ENCODE measurements at regions not wholly inside any gene's neighbourhood (a gene's known extent, or its start where the extent isn't known, plus 50 kb on each side); places are given as distances from the start of the nearest gene placed in this dataset.

DNA sequence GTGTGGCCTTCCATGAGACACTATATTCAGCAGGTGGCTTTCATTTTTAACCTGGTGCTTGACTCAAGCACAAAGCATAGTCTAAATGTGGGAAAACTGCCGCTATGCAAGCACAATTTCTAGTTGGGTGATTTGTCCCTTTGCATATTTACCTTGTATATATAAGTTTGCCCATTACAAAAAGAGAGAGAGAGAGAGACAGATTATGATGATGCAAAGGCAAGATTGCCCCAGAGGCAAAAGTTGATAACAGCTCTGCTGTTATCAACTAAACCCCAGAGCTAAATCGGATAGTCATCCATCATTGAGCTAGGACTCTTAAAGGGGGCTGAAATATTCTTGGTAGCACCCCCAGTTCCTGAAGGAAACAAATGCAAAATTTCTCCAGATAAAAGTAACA lies 141.5 kb downstream of the AQP9 start:
- H3K27ac ChIP-seq: no peak overlapping the region
- intact Hi-C loops (cut with DNase I): no loop called here
- no peaks in the 10 kb centered on the region for H3K4me1 ChIP-seq (ENCODE audit: insufficient read depth)
- TF ChIP-seq, protein P1, sequence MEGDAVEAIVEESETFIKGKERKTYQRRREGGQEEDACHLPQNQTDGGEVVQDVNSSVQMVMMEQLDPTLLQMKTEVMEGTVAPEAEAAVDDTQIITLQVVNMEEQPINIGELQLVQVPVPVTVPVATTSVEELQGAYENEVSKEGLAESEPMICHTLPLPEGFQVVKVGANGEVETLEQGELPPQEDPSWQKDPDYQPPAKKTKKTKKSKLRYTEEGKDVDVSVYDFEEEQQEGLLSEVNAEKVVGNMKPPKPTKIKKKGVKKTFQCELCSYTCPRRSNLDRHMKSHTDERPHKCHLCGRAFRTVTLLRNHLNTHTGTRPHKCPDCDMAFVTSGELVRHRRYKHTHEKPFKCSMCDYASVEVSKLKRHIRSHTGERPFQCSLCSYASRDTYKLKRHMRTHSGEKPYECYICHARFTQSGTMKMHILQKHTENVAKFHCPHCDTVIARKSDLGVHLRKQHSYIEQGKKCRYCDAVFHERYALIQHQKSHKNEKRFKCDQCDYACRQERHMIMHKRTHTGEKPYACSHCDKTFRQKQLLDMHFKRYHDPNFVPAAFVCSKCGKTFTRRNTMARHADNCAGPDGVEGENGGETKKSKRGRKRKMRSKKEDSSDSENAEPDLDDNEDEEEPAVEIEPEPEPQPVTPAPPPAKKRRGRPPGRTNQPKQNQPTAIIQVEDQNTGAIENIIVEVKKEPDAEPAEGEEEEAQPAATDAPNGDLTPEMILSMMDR (IDR thresholded peaks at IDR 0.05): no peak
- TF ChIP-seq POLR2A (IDR thresholded peaks at IDR 0.05): no peak
- no peak for TF ChIP-seq EP300 (IDR thresholded peaks at IDR 0.05)
- H3K36me3 ChIP-seq: no peaks in the 10 kb centered on the region
- 85 to 91% (median 87%) methylated on average over 2 of the region's 2 CpGs for WGBS, 3 donors
- H3K9me3 ChIP-seq: no peaks in the 10 kb centered on the region
- H3K27me3 ChIP-seq: no peaks in the 10 kb centered on the region
- no peak for DNase-seq
- H3K4me3 ChIP-seq: no peak overlapping the region

DNA sequence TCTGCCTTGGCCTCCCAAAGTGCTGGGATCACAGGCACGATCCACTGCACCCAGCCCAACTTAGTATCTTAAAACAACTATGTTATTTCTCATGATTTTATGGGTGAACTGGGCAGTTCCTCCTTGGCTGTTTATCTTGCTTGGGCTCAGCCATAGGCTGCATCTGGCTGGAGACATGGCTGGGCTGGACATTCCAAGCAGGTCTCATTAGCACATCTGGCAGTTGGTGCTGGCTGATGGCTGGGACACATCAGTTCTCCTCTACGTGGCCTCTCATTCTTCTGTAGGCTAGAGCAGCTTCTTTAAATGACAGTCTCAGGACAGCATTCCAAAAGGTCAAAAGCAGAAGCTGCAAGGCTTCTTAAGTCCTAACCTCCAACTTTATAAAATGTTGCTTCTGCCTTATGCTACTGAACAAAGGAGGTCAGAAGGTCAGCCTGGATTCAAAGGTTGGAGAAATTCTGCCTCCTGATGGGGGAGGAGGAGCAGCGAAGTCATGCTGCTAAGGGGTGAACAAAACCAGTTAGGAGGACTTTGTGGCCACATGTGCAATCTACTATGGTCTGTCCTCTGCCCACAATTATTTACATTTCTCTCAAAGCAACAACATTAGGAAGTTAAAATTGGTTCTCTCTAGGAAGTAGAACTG lies 144.0 kb downstream of the AQP9 start:
- no peak overlapping the region for H3K27ac ChIP-seq
- intact Hi-C loops (cut with DNase I): no loop called here
- no peaks in the 10 kb centered on the region for H3K36me3 ChIP-seq
- 78 to 87% (median 84%) methylated on average over 3 of the region's 3 CpGs for WGBS, 3 donors
- H3K27me3 ChIP-seq: no peaks in the 10 kb centered on the region
- DNase-seq: no peak
- no peaks in the 10 kb centered on the region for H3K9me3 ChIP-seq
- no peak for TF ChIP-seq POLR2A (IDR thresholded peaks at IDR 0.05)
- TF ChIP-seq EP300 (IDR thresholded peaks at IDR 0.05): no peak
- TF ChIP-seq, protein P1 (IDR thresholded peaks at IDR 0.05): no peak
- H3K4me1 ChIP-seq (ENCODE audit: insufficient read depth): no peaks in the 10 kb centered on the region
- no peak overlapping the region for H3K4me3 ChIP-seq

DNA sequence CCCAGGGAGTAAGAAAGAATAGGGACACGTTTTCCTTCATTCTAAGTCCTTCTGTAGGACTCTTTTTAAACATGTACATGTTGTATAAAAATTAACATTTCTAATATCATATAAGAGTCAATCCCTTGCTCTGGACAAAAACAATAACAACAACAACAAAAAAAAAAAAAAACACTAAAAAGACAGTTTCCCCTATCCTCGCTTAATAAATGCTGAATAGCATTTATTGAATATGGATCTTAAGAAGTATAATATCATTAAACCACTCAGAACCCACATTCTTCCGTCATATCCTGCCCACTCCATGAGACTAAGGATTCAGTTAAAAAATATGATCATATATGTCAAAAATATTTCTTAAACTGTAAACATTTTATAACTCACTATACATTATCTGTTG lies 145.1 kb downstream of the AQP9 start:
- intact Hi-C loops (cut with DNase I): no loop called here
- no peaks in the 10 kb centered on the region for H3K9me3 ChIP-seq
- H3K4me3 ChIP-seq: no peak overlapping the region
- DNase-seq: no peak
- no peak overlapping the region for H3K27ac ChIP-seq
- no peaks in the 10 kb centered on the region for H3K27me3 ChIP-seq
- no peaks in the 10 kb centered on the region for H3K36me3 ChIP-seq
- no peaks in the 10 kb centered on the region for H3K4me1 ChIP-seq (ENCODE audit: insufficient read depth)
- TF ChIP-seq EP300 (IDR thresholded peaks at IDR 0.05): no peak
- no peak for TF ChIP-seq POLR2A (IDR thresholded peaks at IDR 0.05)
- TF ChIP-seq, protein P1 (IDR thresholded peaks at IDR 0.05): no peak
- WGBS, 3 donors: 89 to 92% (median 91%) methylated on average over 3 of the region's 3 CpGs

DNA sequence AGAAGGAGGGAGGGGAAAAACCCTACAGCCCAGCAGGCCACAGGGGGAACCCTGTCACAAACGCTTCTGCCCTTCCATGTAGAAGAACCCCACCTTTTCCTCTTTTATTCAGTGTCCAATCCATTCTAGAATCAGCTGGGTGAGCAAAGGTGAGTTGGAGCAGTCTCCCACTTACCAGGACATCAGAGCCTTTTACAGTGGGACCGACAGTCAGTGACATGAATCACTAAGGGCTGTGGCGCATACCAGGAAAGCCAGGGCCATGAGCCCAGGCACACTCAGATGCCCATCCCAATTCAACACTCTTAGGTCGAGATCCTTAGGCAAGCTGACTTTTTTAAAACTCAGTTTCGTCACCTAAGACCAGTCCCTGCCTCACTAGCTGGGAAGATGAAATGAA lies 146.1 kb downstream of the AQP9 start:
- H3K27me3 ChIP-seq: no peaks in the 10 kb centered on the region
- H3K36me3 ChIP-seq: no peaks in the 10 kb centered on the region
- no peaks in the 10 kb centered on the region for H3K4me1 ChIP-seq (ENCODE audit: insufficient read depth)
- no peak overlapping the region for H3K27ac ChIP-seq
- no peaks in the 10 kb centered on the region for H3K9me3 ChIP-seq
- intact Hi-C loops (cut with DNase I): no loop called here
- no peak for DNase-seq
- TF ChIP-seq EP300 (IDR thresholded peaks at IDR 0.05): no peak
- TF ChIP-seq, protein P1 (IDR thresholded peaks at IDR 0.05): no peak
- no peak for TF ChIP-seq POLR2A (IDR thresholded peaks at IDR 0.05)
- no peak overlapping the region for H3K4me3 ChIP-seq
- 92 to 96% (median 93%) methylated on average over 5 of the region's 5 CpGs for WGBS, 3 donors

Measured in ovary (tissue), 7 donors.